ENCODE measurements at regions not wholly inside any gene's neighbourhood (a gene's known extent, or its start where the extent isn't known, plus 50 kb on each side); places are given as distances from the start of the nearest gene placed in this dataset.

DNA sequence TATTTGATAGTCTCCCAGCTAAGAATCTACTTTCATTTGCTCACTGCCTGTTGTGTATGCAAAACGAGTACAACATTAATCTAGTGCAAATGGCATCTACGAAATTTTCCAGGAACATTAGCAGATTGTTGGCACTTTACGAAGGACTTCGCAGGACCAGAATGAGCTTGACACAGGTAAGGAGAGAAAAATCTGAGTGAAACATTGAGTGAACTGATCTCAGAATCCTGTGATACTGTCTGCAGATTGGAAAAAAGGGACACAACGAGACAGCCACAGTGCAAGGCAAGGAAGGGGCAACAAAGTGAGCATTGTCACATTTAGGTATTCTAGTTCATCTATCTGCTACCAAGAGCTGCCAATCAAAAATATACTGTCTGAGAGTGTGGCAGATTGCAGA lies 350.5 kb downstream of the ZNF608 start:
- TF ChIP-seq, protein P1, sequence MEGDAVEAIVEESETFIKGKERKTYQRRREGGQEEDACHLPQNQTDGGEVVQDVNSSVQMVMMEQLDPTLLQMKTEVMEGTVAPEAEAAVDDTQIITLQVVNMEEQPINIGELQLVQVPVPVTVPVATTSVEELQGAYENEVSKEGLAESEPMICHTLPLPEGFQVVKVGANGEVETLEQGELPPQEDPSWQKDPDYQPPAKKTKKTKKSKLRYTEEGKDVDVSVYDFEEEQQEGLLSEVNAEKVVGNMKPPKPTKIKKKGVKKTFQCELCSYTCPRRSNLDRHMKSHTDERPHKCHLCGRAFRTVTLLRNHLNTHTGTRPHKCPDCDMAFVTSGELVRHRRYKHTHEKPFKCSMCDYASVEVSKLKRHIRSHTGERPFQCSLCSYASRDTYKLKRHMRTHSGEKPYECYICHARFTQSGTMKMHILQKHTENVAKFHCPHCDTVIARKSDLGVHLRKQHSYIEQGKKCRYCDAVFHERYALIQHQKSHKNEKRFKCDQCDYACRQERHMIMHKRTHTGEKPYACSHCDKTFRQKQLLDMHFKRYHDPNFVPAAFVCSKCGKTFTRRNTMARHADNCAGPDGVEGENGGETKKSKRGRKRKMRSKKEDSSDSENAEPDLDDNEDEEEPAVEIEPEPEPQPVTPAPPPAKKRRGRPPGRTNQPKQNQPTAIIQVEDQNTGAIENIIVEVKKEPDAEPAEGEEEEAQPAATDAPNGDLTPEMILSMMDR (IDR thresholded peaks at IDR 0.05) = no peak
- Histone ChIP-seq H3K27ac (no peak overlapping the region), H3K9me3 (no peaks in the 10 kb centered on the region), H3K9ac (ENCODE audit: low read depth in 2 of 2, low read length in 2 of 2) (no peak overlapping the region), H3K27me3 (no peaks in the 10 kb centered on the region), H3K36me3 (no peaks in the 10 kb centered on the region), H3K4me1 (no peaks in the 10 kb centered on the region), H3K4me3 (no peak overlapping the region)
- intact Hi-C loops (cut with DNase I) = no loop called here
- no peak for DNase-seq

DNA sequence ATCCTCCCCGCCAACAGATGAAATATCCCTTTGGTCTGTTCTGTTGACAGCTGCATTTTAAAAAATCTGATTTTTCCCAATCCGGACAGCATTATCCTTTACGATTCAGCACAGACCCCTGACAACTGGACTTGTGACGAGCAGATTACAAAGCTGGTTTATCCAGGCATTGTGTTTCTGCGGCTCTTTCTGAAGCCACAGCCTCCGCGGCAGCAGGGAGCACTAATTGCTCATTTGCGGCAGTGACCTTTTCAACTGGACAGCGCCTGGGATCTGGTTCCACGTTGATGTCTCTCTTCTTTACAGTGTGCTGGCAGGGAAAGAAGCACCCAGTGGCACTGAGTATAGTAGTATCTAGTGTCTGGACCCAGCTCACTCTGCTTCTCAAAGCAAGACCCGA lies 351.2 kb downstream of the ZNF608 start:
- H3K4me3 ChIP-seq = no peak overlapping the region
- no peaks in the 10 kb centered on the region for H3K4me1 ChIP-seq
- no peak overlapping the region for H3K9ac ChIP-seq (ENCODE audit: low read depth in 2 of 2, low read length in 2 of 2)
- H3K36me3 ChIP-seq = no peaks in the 10 kb centered on the region
- intact Hi-C loops (cut with DNase I) = no loop called here
- no peaks in the 10 kb centered on the region for H3K9me3 ChIP-seq
- TF ChIP-seq, protein P1 (IDR thresholded peaks at IDR 0.05) = no peak
- H3K27ac ChIP-seq = no peak overlapping the region
- H3K27me3 ChIP-seq = no peaks in the 10 kb centered on the region
- no peak for DNase-seq

DNA sequence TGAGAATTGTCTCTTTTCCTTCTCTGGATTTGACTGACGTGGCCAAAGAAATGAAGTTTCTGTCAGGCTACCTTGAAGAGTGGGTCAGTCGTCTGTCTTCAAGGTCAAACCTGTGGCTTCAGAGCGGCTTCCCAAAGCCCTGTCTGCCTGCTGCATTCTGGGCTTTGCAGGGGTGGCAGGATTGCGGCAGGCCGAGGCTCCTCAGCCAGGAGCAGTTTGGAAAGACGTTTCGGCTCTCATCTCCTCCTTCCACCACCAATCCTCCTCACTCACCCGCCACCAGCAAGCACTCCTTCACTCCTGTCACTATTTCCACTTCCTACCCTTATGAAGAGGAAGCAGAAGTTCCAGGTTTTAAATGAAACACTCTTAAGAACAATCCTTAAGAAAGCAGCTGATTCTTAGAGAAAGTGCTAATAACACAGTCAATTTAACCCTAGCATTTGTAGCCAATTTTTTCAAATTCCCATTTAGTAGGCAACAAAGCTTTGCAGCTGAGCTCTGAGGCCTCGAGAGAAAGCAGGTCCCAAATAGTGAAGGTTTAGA lies 351.7 kb downstream of the ZNF608 start:
- no peaks in the 10 kb centered on the region for H3K36me3 ChIP-seq
- H3K9me3 ChIP-seq = no peaks in the 10 kb centered on the region
- TF ChIP-seq, protein P1 (IDR thresholded peaks at IDR 0.05) = no peak
- H3K9ac ChIP-seq (ENCODE audit: low read depth in 2 of 2, low read length in 2 of 2) = no peak overlapping the region
- no peaks in the 10 kb centered on the region for H3K27me3 ChIP-seq
- H3K4me3 ChIP-seq = no peak overlapping the region
- intact Hi-C loops (cut with DNase I) = no loop called here
- H3K4me1 ChIP-seq = no peaks in the 10 kb centered on the region
- H3K27ac ChIP-seq = no peak overlapping the region
- DNase-seq = no peak

DNA sequence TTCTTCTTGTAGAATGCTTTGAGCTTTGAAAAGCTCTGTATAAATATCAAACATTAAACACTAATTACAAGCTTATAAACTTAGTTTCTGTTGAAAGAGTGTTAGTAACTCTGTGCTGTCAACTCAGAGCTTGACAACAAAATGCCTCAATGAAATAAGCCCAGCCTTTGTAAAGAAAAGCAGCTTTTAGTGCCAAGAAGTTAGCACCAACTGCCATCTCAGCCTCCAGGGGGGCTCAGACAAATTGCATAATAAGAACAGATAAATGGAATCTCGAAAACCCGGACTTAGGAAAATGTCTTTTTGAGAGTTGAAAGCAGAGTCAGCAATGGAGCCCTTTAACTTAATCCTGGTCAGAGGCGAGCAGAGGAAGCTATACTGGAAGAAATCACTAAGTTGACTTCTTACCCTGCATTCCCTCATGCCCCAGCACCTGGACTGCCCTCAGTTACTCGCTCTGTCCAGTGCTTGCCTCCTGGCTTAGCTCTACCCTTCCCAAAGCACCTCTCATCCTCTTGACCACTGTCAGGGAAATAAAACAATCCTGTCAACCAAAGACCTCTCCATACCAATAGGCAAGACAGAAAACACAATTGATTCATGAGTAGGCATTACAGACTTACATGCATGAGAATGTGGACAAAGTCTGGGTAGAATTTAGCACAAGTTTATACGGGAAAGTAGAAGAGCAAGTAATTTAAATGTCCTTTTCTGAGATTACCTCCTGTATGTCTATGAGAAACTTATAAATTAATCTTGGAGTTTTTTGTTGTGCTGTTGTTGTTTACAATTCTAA lies 352.7 kb downstream of the ZNF608 start:
- TF ChIP-seq, protein P1 (IDR thresholded peaks at IDR 0.05) = no peak
- H3K9me3 ChIP-seq = no peaks in the 10 kb centered on the region
- no peaks in the 10 kb centered on the region for H3K36me3 ChIP-seq
- H3K27me3 ChIP-seq = no peaks in the 10 kb centered on the region
- no peak overlapping the region for H3K9ac ChIP-seq (ENCODE audit: low read depth in 2 of 2, low read length in 2 of 2)
- no peak overlapping the region for H3K27ac ChIP-seq
- no peak for DNase-seq
- intact Hi-C loops (cut with DNase I) = no loop called here
- no peak overlapping the region for H3K4me3 ChIP-seq
- H3K4me1 ChIP-seq = no peaks in the 10 kb centered on the region

DNA sequence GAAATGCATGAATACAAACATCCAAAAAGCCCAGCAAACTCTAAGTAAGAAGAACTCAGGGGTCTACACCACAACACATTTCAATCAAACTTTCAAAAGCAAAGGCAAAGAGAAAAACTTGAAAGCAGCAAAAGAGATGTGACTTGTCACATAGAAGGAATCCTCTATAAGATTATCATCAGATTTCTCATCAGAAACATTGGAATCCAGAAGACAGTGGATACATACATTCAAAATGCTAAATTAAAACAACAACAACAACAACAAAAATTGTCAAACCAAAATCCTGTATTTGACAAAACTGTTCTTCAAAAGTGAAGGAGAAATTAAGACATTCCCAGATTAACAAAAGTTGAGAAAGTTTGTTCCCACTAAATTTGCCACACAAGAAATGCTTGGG lies 362.7 kb downstream of the ZNF608 start:
- Histone ChIP-seq H3K27ac (no peak overlapping the region), H3K27me3 (no peaks in the 10 kb centered on the region), H3K9ac (ENCODE audit: low read depth in 2 of 2, low read length in 2 of 2) (no peak overlapping the region), H3K4me3 (no peak overlapping the region), H3K9me3 (no peaks in the 10 kb centered on the region), H3K4me1 (no peaks in the 10 kb centered on the region), H3K36me3 (no peaks in the 10 kb centered on the region)
- TF ChIP-seq, protein P1 (IDR thresholded peaks at IDR 0.05) = no peak
- DNase-seq = no peak
- intact Hi-C loops (cut with DNase I) = no loop called here

All from colonic mucosa (tissue), 4 donors.